GM12878 (cell line): ENCODE measurements at regions not wholly inside any gene's neighbourhood (a gene's known extent, or its start where the extent isn't known, plus 50 kb on each side); places are given as distances from the start of the nearest gene placed in this dataset.
"Not testable (repeated sequence)": the region's sequence is repeated elsewhere in the genome, so short reads cannot be mapped to it uniquely, and the experiment has no call there.

Source experiments
- ATAC-seq: fragments of 200-7000 bp; cut with Tn5 transposase; 3 replicates; pipeline ENCODE4 v1.9.1; 2020; ENCODE audit warnings: mild to moderate bottlenecking, moderate library complexity
- BruUV-seq: library from RNA; stranded (reverse); fragments of 400-500 nt; replicated peaks from 2 replicates; lab custom pipeline; 2021; lab: Mats Ljungman, UMichigan
- CTCF ChIA-PET: fragments of 300-600 bp; sonication (Branson Sonifier 250); formaldehyde crosslinking; extraction: SDS; loops from one replicate; lab custom pipeline; 2021; ENCODE audit warnings: inconsistent platforms; lab: Yijun Ruan, JAX
- POLR2A ChIA-PET: fragments of 350-600 bp; formaldehyde crosslinking; extraction: SDS; loops from one replicate; lab custom pipeline; 2021; ENCODE audit warnings: inconsistent platforms; lab: Charles Lee
- RAD21 ChIA-PET: fragments of 300-600 bp; sonication (Branson Sonifier 250); formaldehyde crosslinking; loops from one replicate; lab custom pipeline; 2023; ENCODE audit warnings: antibody characterized with exemption; ENCODE audit not compliant: unreplicated experiment; lab: Charles Lee
- SMC1A ChIA-PET: fragments of 300-600 bp; sonication (Branson Sonifier 250); formaldehyde crosslinking; loops from one replicate; lab custom pipeline; 2023; ENCODE audit not compliant: unreplicated experiment, uncharacterized antibody; lab: Charles Lee
- DNase-seq: peaks from one replicate; pipeline ENCODE4 v3.0.0-alpha.2; 2011; ENCODE audit warnings: low read depth, low spot score
- FAIRE-seq: peaks from 3 replicates; lab custom pipeline; 2011; peaks lifted over from hg19 to GRCh38; lab: Jason Lieb, UNC
- H2AFZ ChIP-seq: 2 replicates; pipeline ENCODE4 v1.6.0; 2011; ENCODE audit warnings: low read depth, low read length, control low read depth; ENCODE audit not compliant: control insufficient read depth
- H3K27ac ChIP-seq: 2 replicates; pipeline ENCODE4 v1.5.1; 2011; ENCODE audit warnings: control low read depth; ENCODE audit not compliant: control insufficient read depth, insufficient read depth
- H3K27me3 ChIP-seq, 2 experiments: replicated peaks in 1 of 2; 2 replicates each; pipeline versions ENCODE4 v1.6.0 to v1.6.1; 2011; ENCODE audit warnings: low read length in 1 of 2; ENCODE audit not compliant: control insufficient read depth in 2 of 2, insufficient read depth in 2 of 2
- H3K36me3 ChIP-seq, 2 experiments: 2 replicates each; pipeline ENCODE4 v1.5.1; 2011; ENCODE audit warnings: low read length in 1 of 2; ENCODE audit not compliant: control insufficient read depth in 2 of 2, insufficient read depth in 2 of 2
- H3K4me1 ChIP-seq: 2 replicates; pipeline ENCODE4 v1.6.1; 2011; ENCODE audit warnings: mild to moderate bottlenecking, low read length, moderate library complexity, mixed read lengths; ENCODE audit not compliant: control insufficient read depth, insufficient read depth
- H3K4me2 ChIP-seq: 2 replicates; pipeline ENCODE4 v1.6.0; 2011; ENCODE audit warnings: control low read depth; ENCODE audit not compliant: control insufficient read depth, insufficient read depth
- H3K4me3 ChIP-seq: fragments of 200-600 bp; sonication (generic); 2 replicates; pipeline ENCODE4 v1.5.1; 2016
- H3K79me2 ChIP-seq: 2 replicates; pipeline ENCODE4 v1.6.0; 2011; ENCODE audit warnings: low read length; ENCODE audit not compliant: control insufficient read depth, insufficient read depth
- H3K9ac ChIP-seq: 2 replicates; pipeline ENCODE4 v1.8.0; 2011; ENCODE audit warnings: low read length, control low read depth, mixed read lengths; ENCODE audit not compliant: control insufficient read depth, insufficient read depth
- H3K9me3 ChIP-seq: replicated peaks from 3 replicates; pipeline ENCODE4 v1.5.1; 2011; ENCODE audit warnings: mild to moderate bottlenecking, low read length; ENCODE audit not compliant: control insufficient read depth, insufficient read depth
- H4K20me1 ChIP-seq: 2 replicates; pipeline ENCODE4 v1.6.0; 2011; ENCODE audit not compliant: control insufficient read depth, insufficient read depth
- EP300 ChIP-seq, 2 experiments: fragments of 150-350 bp in 1 of 2; IDR thresholded peaks; 2 replicates each; pipeline ENCODE4 v1.6.1; 2011 to 2012; ENCODE audit warnings: low read depth in 2 of 2, low read length in 2 of 2, borderline replicate concordance in 1 of 2, improper control_type of control experiment in 1 of 2, inconsistent platforms in 1 of 2; ENCODE audit not compliant: control insufficient read depth in 1 of 2
- SRF ChIP-seq, 2 experiments: IDR thresholded peaks; 2 replicates each; pipeline ENCODE4 v1.6.1; 2011; ENCODE audit warnings: low read depth in 2 of 2, low read length in 2 of 2, mild to moderate bottlenecking in 1 of 2, moderate library complexity in 1 of 2
- WGBS: methylation state at CpG from one replicate; pipeline ENCODE4 v1.1.6; 2016; ENCODE audit warnings: low lambda C conversion rate; ENCODE audit not compliant: insufficient replicate concordance, insufficient coverage; ENCODE audit errors: missing lambda C conversion rate; 5-methylcytosine and 5-hydroxymethylcytosine counted together
- in situ Hi-C: fragments of 300-500 bp; cut with MboI; formaldehyde crosslinking; loops from 9 replicates; pipeline ENCODE4 v1.14.3; 2018; ENCODE audit warnings: mixed read lengths
- intact Hi-C: fragments of 100-400 bp; cut with micrococcal nuclease; formaldehyde crosslinking; loops from one replicate; pipeline ENCODE4 v1.14.2; 2022; ENCODE audit not compliant: unreplicated experiment
- TF ChIP-seq, protein P1 (sequence below): fragments of 450-650 bp; conservative IDR thresholded peaks from 2 replicates; pipeline ENCODE4 v1.6.1; 2017; ENCODE audit warnings: mild to moderate bottlenecking, moderate library complexity

DNA sequence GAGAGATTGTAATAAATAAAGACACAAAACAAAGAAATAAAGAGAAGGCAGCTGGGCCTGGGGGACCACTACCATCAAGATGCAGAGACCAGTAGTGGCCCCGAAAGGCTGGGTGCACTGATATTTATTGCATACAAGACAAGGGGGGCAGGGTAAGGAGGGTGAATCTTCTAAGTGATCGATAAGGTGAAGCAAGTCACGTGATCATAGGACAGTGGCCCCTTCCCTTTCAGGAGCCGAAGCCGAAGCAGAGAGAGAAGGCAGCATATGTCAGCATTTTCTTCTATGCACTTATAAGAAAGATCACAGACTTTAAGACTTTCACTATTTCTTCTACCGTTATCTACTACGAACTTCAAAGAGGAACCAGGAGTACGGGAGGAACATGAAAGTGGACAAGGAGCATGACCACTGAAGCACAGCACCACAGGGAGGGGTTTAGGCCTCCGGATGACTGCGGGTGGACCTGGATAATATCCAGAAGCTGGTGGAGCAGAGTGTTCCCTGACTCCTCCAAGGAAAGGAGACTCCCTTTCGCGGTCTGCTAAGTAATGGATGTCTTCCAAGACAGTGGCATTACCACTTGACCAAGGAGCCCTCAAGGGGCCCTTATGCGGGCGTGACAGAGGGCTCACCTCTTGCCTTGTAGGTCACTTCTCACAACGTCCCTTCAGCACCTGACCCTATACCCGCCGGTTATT, 126.4 kb downstream of the RBM46 start:
- POLR2A ChIA-PET, RAD21 ChIA-PET: not testable (repeated sequence)

DNA sequence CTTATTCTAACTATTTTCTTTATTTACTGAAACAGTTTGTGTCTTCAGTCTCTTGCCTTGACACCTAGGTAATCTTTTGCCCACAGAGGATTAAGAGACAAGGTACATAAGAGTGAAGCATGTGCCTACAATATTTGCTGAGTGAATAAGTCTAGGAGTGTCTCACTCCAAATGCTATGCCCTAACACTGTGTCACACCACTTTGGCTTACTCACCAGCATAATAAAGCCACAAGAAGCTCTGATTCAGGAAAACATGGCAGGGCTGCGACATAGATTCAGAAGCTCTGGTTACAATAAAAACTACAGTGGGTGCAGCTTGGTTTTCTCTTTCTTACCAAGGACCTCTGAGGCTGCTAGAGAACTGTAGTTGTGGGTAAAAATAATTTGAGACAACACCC, 127.1 kb downstream of the RBM46 start:
- no peaks in the 10 kb centered on the region for H3K27me3 ChIP-seq
- intact Hi-C loops: no loop called here
- no peak for TF ChIP-seq SRF (IDR thresholded peaks at IDR 0.05; ENCODE audit: low read depth in 2 of 2, low read length in 2 of 2)
- TF ChIP-seq, protein P1, sequence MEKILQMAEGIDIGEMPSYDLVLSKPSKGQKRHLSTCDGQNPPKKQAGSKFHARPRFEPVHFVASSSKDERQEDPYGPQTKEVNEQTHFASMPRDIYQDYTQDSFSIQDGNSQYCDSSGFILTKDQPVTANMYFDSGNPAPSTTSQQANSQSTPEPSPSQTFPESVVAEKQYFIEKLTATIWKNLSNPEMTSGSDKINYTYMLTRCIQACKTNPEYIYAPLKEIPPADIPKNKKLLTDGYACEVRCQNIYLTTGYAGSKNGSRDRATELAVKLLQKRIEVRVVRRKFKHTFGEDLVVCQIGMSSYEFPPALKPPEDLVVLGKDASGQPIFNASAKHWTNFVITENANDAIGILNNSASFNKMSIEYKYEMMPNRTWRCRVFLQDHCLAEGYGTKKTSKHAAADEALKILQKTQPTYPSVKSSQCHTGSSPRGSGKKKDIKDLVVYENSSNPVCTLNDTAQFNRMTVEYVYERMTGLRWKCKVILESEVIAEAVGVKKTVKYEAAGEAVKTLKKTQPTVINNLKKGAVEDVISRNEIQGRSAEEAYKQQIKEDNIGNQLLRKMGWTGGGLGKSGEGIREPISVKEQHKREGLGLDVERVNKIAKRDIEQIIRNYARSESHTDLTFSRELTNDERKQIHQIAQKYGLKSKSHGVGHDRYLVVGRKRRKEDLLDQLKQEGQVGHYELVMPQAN: no peak
- no peak for TF ChIP-seq EP300 (IDR thresholded peaks at IDR 0.05; ENCODE audit: borderline replicate concordance in 1 of 2, control insufficient read depth in 1 of 2, low read depth in 2 of 2, low read length in 2 of 2)
- TF ChIP-seq, all 136 proteins: peak for 0
- no peaks in the 10 kb centered on the region for H3K79me2 ChIP-seq
- H3K4me3 ChIP-seq: no peak overlapping the region
- H3K9me3 ChIP-seq: no peaks in the 10 kb centered on the region
- H3K36me3 ChIP-seq: no peaks in the 10 kb centered on the region
- ChIA-PET RAD21 (interaction anchor here (1.0 kb wide), 1 partner anchor 10 kb away, joined by 3 read pairs; no protein-coding TSS in a partner anchor), CTCF (no interaction called here), POLR2A (no interaction called here), SMC1A (interaction anchor here (0.7 kb wide), 1 partner anchor 573 kb away, joined by 3 read pairs; no protein-coding TSS in a partner anchor)
- H2AFZ ChIP-seq: no peak overlapping the region
- H3K4me1 ChIP-seq: no peaks in the 10 kb centered on the region
- no peak overlapping the region for H3K4me2 ChIP-seq
- ATAC-seq (no peak), FAIRE-seq (no peak), DNase-seq (no peak)
- in situ Hi-C loops: no loop called here
- H4K20me1 ChIP-seq: no peaks in the 10 kb centered on the region
- 53% methylated on average over 1 of the region's 1 CpG for WGBS
- BruUV-seq: no TSS peak
- no peak overlapping the region for H3K9ac ChIP-seq
- H3K27ac ChIP-seq: no peak overlapping the region

More for the DNA sequence above, 126.4 kb downstream of the RBM46 start:
- SMC1A ChIA-PET, H3K9ac ChIP-seq, H3K27ac ChIP-seq, intact Hi-C loops, H3K36me3 ChIP-seq, BruUV-seq, FAIRE-seq, DNase-seq, H3K4me2 ChIP-seq, CTCF ChIA-PET, ATAC-seq, in situ Hi-C loops, H3K79me2 ChIP-seq, H4K20me1 ChIP-seq, H3K27me3 ChIP-seq, H3K4me1 ChIP-seq, H2AFZ ChIP-seq, H3K4me3 ChIP-seq, H3K9me3 ChIP-seq: not testable (repeated sequence)
- 58% methylated on average over 17 of the region's 17 CpGs for WGBS
